CD4-positive, alpha-beta T cell (primary cell): ENCODE measurements at regions not wholly inside any gene's neighbourhood (a gene's known extent, or its start where the extent isn't known, plus 50 kb on each side); places are given as distances from the start of the nearest gene placed in this dataset.
"Not testable (repeated sequence)": the region's sequence is repeated elsewhere in the genome, so short reads cannot be mapped to it uniquely, and the experiment has no call there.

ENCODE experiments used
- ATAC-seq: fragments of 200-7000 bp; cut with Tn5 transposase; one replicate; pipeline ENCODE4 v1.10.0; 2022; ENCODE audit warnings: mild to moderate bottlenecking; ENCODE audit not compliant: poor library complexity
- CTCF ChIA-PET: fragments of 350-600 bp; sonication (Branson Sonifier 250); formaldehyde crosslinking; loops from one replicate; lab custom pipeline; 2021; ENCODE audit warnings: antibody characterized with exemption, inconsistent platforms; lab: Charles Lee
- POLR2A ChIA-PET: fragments of 350-600 bp; sonication (Branson Sonifier 250); formaldehyde crosslinking; loops from one replicate; lab custom pipeline; 2021; ENCODE audit warnings: antibody characterized with exemption, inconsistent platforms; lab: Charles Lee
- DNase-seq, 14 experiments: peaks; one replicate each; pipeline ENCODE4 v3.0.0-alpha.2; 2013 to 2020; ENCODE audit warnings: mixed read lengths in 2 of 14
- H3K27ac ChIP-seq, 2 donors: one replicate each; pipeline versions ENCODE4 v1.5.1 to v1.7.0; 2013; ENCODE audit warnings: low read length in 2 of 2, low read depth in 1 of 2, mild to moderate bottlenecking in 1 of 2
- H3K27me3 ChIP-seq, 2 experiments: 1 replicate in 1 of 2; 2 replicates in 1 of 2; pipeline versions ENCODE4 v1.6.1 to v1.7.0; 2013; ENCODE audit warnings: low read length in 2 of 2, control low read depth in 1 of 2, mild to moderate bottlenecking in 1 of 2, moderate library complexity in 1 of 2; ENCODE audit not compliant: insufficient read depth in 2 of 2, control insufficient read depth in 1 of 2
- H3K36me3 ChIP-seq: one replicate; pipeline ENCODE4 v1.6.1; 2013; ENCODE audit warnings: low read length, control low read depth; ENCODE audit not compliant: insufficient read depth
- H3K4me1 ChIP-seq: one replicate; pipeline ENCODE4 v1.6.1; 2013; ENCODE audit warnings: low read length, control low read depth; ENCODE audit not compliant: insufficient read depth
- H3K4me3 ChIP-seq: one replicate; pipeline ENCODE4 v1.5.1; 2013; ENCODE audit warnings: mild to moderate bottlenecking, low read length, moderate library complexity
- H3K9me3 ChIP-seq, 2 experiments: 1 replicate in 1 of 2; 2 replicates in 1 of 2; pipeline versions ENCODE4 v1.6.1 to v1.7.0; 2013; ENCODE audit warnings: low read length in 2 of 2, mild to moderate bottlenecking in 2 of 2, control low read depth in 1 of 2, moderate library complexity in 1 of 2; ENCODE audit not compliant: control insufficient read depth in 1 of 2, insufficient read depth in 1 of 2
- H3K27ac Mint-ChIP-seq: one replicate; pipeline ENCODE4 v1.8.0; 2020; ENCODE audit warnings: mixed read lengths
- H3K27me3 Mint-ChIP-seq: one replicate; pipeline ENCODE4 v1.8.0; 2021; ENCODE audit warnings: mixed read lengths
- H3K36me3 Mint-ChIP-seq: one replicate; pipeline ENCODE4 v1.8.0; 2021; ENCODE audit warnings: low read depth, mixed read lengths
- H3K4me1 Mint-ChIP-seq: one replicate; pipeline ENCODE4 v1.8.0; 2021; ENCODE audit warnings: low read depth, mixed read lengths
- H3K4me3 Mint-ChIP-seq: one replicate; pipeline ENCODE4 v1.8.0; 2020; ENCODE audit warnings: mild to moderate bottlenecking, mixed read lengths
- H3K9me3 Mint-ChIP-seq: one replicate; pipeline ENCODE4 v1.8.0; 2020; ENCODE audit warnings: mixed read lengths
- CTCF ChIP-seq: fragments of 200-600 bp; IDR thresholded peaks from one replicate; pipeline ENCODE4 v1.8.0; 2022; ENCODE audit warnings: antibody characterized with exemption, mild to moderate bottlenecking
- intact Hi-C, 2 experiments: fragments of 100-400 bp; cut with DNase I in 1 of 2; cut with micrococcal nuclease in 1 of 2; formaldehyde crosslinking; loops; one replicate each; pipeline versions ENCODE4 v1.15.1 to v1.9.0; 2023 to 2025; cut with DNase I, micrococcal nuclease

DNA sequence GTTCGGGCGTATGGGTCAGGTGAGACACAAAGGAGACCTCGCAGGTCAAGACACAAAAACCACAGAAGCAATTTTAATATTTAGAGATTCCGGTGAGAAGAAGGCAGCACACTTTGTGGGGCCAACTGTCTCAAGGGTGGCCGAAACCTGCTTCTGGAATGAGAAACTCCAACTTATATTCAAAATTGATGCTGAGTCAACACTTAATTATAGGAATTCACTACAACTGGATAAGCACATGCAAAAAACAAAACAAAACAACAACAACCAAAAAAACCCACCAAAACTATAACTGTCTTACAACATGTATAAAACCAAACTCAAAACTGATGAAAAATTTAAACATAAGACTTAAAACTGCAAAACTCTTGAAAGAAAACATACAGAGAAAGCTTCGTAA, 593.3 kb downstream of the POM121L12 start:
- H3K4me1 ChIP-seq, result no peaks in the 10 kb centered on the region
- peaks cover 19% of the 10 kb centered on the region for H3K9me3 Mint-ChIP-seq
- no peak for ATAC-seq
- no peaks in the 10 kb centered on the region for H3K27me3 Mint-ChIP-seq
- H3K27ac Mint-ChIP-seq, result no peak overlapping the region
- H3K9me3 ChIP-seq, result peaks cover 5 to 10% of the 10 kb centered on the region in 2 experiments
- intact Hi-C loops, result no loop called here
- TF ChIP-seq CTCF, result no peak
- no peak for DNase-seq
- no peaks in the 10 kb centered on the region for H3K36me3 Mint-ChIP-seq
- no peak overlapping the region for H3K4me3 Mint-ChIP-seq
- POLR2A ChIA-PET, result no interaction called here
- H3K4me1 Mint-ChIP-seq, result no peaks in the 10 kb centered on the region
- H3K36me3 ChIP-seq, result no peaks in the 10 kb centered on the region
- CTCF ChIA-PET, result no interaction called here
- no peak overlapping the region for H3K27ac ChIP-seq
- no peaks in the 10 kb centered on the region for H3K27me3 ChIP-seq
- no peak overlapping the region for H3K4me3 ChIP-seq

DNA sequence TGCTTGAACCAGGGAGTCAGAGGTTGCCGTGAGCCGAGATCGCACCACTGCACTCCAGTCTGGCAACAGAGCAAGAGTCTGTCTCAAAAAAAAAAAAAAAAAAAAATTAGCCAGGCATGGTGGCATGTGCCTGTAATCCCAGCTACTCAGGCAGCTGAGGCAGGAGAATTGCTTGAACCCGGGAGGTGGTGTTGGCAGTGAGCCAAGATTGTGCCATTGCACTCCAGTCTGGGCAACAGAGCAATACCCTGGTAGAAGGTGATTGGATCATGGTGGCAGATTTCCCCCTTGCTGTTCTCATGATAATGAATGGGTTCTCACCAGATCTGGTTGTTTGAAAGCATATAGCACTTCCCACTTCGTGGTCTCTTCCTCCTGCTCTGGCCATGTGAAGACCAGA, 599.8 kb downstream of the POM121L12 start:
- H3K36me3 Mint-ChIP-seq, H3K27ac Mint-ChIP-seq, DNase-seq, H3K27ac ChIP-seq, H3K27me3 ChIP-seq, H3K4me3 Mint-ChIP-seq, CTCF ChIA-PET, H3K27me3 Mint-ChIP-seq, POLR2A ChIA-PET, intact Hi-C loops, H3K4me1 Mint-ChIP-seq, H3K36me3 ChIP-seq, H3K4me3 ChIP-seq, ATAC-seq, H3K4me1 ChIP-seq: not testable (repeated sequence)
- peaks cover 28% of the 10 kb centered on the region for H3K9me3 Mint-ChIP-seq
- H3K9me3 ChIP-seq, result peaks cover 0 to 18% of the 10 kb centered on the region in 2 experiments

GRCh38 chr7:53638517-53638916, 603.1 kb downstream of the POM121L12 start:
- no peaks in the 10 kb centered on the region for H3K27me3 ChIP-seq
- peaks cover 0 to 10% of the 10 kb centered on the region in 2 experiments for H3K9me3 ChIP-seq
- CTCF ChIA-PET, result no interaction called here
- DNase-seq (no peak), ATAC-seq (no peak)
- H3K27ac ChIP-seq, result no peak overlapping the region
- POLR2A ChIA-PET, result no interaction called here
- TF ChIP-seq CTCF, result no peak
- Mint-ChIP-seq H3K4me3 (no peak overlapping the region), H3K9me3 (peaks cover 30% of the 10 kb centered on the region), H3K27me3 (no peaks in the 10 kb centered on the region), H3K4me1 (no peaks in the 10 kb centered on the region), H3K36me3 (no peaks in the 10 kb centered on the region), H3K27ac (no peak overlapping the region)
- no peaks in the 10 kb centered on the region for H3K36me3 ChIP-seq
- intact Hi-C loops, result no loop called here
- H3K4me3 ChIP-seq, result no peak overlapping the region
- no peaks in the 10 kb centered on the region for H3K4me1 ChIP-seq

- Histone ChIP-seq H3K36me3 (no peaks in the 10 kb centered on the region), H3K9me3 (peaks cover 0 to 3% of the 10 kb centered on the region in 2 experiments), H3K27ac (no peak overlapping the region), H3K4me3 (no peak overlapping the region), H3K4me1 (no peaks in the 10 kb centered on the region), H3K27me3 (no peaks in the 10 kb centered on the region)
- Mint-ChIP-seq H3K27me3 (no peaks in the 10 kb centered on the region), H3K4me3 (no peak overlapping the region), H3K9me3 (peaks cover 25% of the 10 kb centered on the region), H3K36me3 (no peaks in the 10 kb centered on the region), H3K27ac (no peak overlapping the region), H3K4me1 (no peaks in the 10 kb centered on the region)
- POLR2A ChIA-PET, result no interaction called here
- no peak for ATAC-seq
- no peak for TF ChIP-seq CTCF
- DNase-seq, result no peak
- intact Hi-C loops, result no loop called here
- CTCF ChIA-PET, result no interaction called here
Measured at GRCh38 chr7:53641091-53641490, 605.7 kb downstream of the POM121L12 start.
